ENCODE measurements at regions not wholly inside any gene's neighbourhood (a gene's known extent, or its start where the extent isn't known, plus 50 kb on each side); places are given as distances from the start of the nearest gene placed in this dataset.

DNA sequence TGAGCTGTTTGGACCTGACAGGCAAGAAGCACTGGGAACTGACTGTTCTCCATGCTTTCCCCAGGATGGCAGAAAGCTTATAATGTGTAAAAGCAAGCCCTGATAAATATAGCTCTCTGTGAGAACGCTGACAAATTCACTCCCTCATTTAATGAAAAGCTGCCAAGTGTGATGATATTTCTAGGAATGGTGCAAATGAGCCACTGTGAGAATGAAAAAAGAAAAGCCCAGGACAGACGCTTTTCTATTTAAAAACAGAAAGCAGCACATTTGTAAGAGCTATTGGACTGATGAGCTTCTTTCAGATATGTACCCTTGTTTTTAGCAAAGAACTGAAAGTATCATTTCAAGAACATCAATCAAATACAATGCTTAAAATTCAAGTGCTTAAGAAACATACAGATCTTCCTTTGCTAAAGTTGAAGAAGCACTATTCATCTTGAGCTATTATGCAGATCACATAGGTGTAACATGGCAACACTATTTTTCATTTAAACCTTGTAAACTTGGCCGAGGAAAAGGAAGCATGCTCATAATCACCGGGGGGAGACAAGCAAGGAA lies 842.6 kb upstream of the ACO1 start:
- CTCF ChIA-PET, result no interaction called here
- RAD21 ChIA-PET (ENCODE audit: low non-redundant PET in 1 of 2, low total read pairs in 2 of 2, uncharacterized antibody in 2 of 2, unreplicated experiment in 2 of 2), result no interaction called here
- no peaks in the 10 kb centered on the region for H3K9me3 ChIP-seq (ENCODE audit: control insufficient read depth in 1 of 2, insufficient read depth in 1 of 2, low read depth in 1 of 2, low read length in 2 of 2)
- H3K79me2 ChIP-seq (ENCODE audit: insufficient read depth, low read length), result no peaks in the 10 kb centered on the region
- H3K9ac ChIP-seq (ENCODE audit: low read length), result no peak overlapping the region
- no peak overlapping the region for H3K4me3 ChIP-seq (replicated peaks in 1 of 2; ENCODE audit: low read depth in 1 of 2, low read length in 2 of 2)
- POLR2A ChIA-PET, result no interaction called here
- no peak for TF ChIP-seq YY1 (IDR thresholded peaks at IDR 0.05; ENCODE audit: extremely low read depth, insufficient replicate concordance, low read depth, low read length)
- no peak for TF ChIP-seq SP1 (IDR thresholded peaks at IDR 0.05; ENCODE audit: low read depth)
- no peak for TF ChIP-seq EZH2phosphoT487 (IDR thresholded peaks at IDR 0.05; ENCODE audit: borderline replicate concordance)
- TF ChIP-seq CEBPB (IDR thresholded peaks at IDR 0.05; ENCODE audit: low read depth), result no peak
- no peak for TF ChIP-seq EGR1 (IDR thresholded peaks at IDR 0.05; ENCODE audit: low read depth)
- TF ChIP-seq TCF7L2 (IDR thresholded peaks at IDR 0.05; ENCODE audit: borderline replicate concordance, extremely low read depth, insufficient read depth, insufficient read length), result no peak
- TF ChIP-seq POLR2AphosphoS5 (IDR thresholded peaks at IDR 0.05; ENCODE audit: low read depth, low read length), result no peak
- TF ChIP-seq, protein P1, sequence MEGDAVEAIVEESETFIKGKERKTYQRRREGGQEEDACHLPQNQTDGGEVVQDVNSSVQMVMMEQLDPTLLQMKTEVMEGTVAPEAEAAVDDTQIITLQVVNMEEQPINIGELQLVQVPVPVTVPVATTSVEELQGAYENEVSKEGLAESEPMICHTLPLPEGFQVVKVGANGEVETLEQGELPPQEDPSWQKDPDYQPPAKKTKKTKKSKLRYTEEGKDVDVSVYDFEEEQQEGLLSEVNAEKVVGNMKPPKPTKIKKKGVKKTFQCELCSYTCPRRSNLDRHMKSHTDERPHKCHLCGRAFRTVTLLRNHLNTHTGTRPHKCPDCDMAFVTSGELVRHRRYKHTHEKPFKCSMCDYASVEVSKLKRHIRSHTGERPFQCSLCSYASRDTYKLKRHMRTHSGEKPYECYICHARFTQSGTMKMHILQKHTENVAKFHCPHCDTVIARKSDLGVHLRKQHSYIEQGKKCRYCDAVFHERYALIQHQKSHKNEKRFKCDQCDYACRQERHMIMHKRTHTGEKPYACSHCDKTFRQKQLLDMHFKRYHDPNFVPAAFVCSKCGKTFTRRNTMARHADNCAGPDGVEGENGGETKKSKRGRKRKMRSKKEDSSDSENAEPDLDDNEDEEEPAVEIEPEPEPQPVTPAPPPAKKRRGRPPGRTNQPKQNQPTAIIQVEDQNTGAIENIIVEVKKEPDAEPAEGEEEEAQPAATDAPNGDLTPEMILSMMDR (IDR thresholded peaks at IDR 0.05 in 2 of 3, conservative IDR thresholded peaks at IDR 0.05 in 1 of 3; ENCODE audit: borderline replicate concordance in 1 of 3, insufficient read depth in 1 of 3, low read depth in 2 of 3, low read length in 2 of 3), result no peak
- no peak for TF ChIP-seq CBX3 (IDR thresholded peaks at IDR 0.05; ENCODE audit: low read depth)
- TF ChIP-seq RAD21 (IDR thresholded peaks at IDR 0.05; ENCODE audit: low read depth), result no peak
- TF ChIP-seq, protein P2, sequence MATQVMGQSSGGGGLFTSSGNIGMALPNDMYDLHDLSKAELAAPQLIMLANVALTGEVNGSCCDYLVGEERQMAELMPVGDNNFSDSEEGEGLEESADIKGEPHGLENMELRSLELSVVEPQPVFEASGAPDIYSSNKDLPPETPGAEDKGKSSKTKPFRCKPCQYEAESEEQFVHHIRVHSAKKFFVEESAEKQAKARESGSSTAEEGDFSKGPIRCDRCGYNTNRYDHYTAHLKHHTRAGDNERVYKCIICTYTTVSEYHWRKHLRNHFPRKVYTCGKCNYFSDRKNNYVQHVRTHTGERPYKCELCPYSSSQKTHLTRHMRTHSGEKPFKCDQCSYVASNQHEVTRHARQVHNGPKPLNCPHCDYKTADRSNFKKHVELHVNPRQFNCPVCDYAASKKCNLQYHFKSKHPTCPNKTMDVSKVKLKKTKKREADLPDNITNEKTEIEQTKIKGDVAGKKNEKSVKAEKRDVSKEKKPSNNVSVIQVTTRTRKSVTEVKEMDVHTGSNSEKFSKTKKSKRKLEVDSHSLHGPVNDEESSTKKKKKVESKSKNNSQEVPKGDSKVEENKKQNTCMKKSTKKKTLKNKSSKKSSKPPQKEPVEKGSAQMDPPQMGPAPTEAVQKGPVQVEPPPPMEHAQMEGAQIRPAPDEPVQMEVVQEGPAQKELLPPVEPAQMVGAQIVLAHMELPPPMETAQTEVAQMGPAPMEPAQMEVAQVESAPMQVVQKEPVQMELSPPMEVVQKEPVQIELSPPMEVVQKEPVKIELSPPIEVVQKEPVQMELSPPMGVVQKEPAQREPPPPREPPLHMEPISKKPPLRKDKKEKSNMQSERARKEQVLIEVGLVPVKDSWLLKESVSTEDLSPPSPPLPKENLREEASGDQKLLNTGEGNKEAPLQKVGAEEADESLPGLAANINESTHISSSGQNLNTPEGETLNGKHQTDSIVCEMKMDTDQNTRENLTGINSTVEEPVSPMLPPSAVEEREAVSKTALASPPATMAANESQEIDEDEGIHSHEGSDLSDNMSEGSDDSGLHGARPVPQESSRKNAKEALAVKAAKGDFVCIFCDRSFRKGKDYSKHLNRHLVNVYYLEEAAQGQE (IDR thresholded peaks at IDR 0.05; ENCODE audit: low read depth), result no peak
- no peak for TF ChIP-seq SRF (IDR thresholded peaks at IDR 0.05; ENCODE audit: low read depth)
- no peak for TF ChIP-seq JUND (IDR thresholded peaks at IDR 0.05)
- no peak for TF ChIP-seq SIN3A (IDR thresholded peaks at IDR 0.05; ENCODE audit: low read depth)
- no peak for TF ChIP-seq FOSL1 (IDR thresholded peaks at IDR 0.05; ENCODE audit: low read depth)
- TF ChIP-seq EZH2 (IDR thresholded peaks at IDR 0.05), result no peak
- no peak for TF ChIP-seq POLR2A (IDR thresholded peaks at IDR 0.05; ENCODE audit: borderline replicate concordance, extremely low read depth, insufficient read depth, insufficient read length)
- no peaks in the 10 kb centered on the region for H4K20me1 ChIP-seq (ENCODE audit: insufficient read depth)
- H3K4me1 ChIP-seq (ENCODE audit: control insufficient read depth in 1 of 2, insufficient read depth in 2 of 2, low read length in 2 of 2), result no peaks in the 10 kb centered on the region
- BruUV-seq (replicated peaks), result no TSS peak
- no peak overlapping the region for H3K4me2 ChIP-seq (ENCODE audit: low read length)
- DNase-seq (ENCODE audit: low read depth, low spot score), result no peak
- no peaks in the 10 kb centered on the region for H3K27me3 ChIP-seq (ENCODE audit: insufficient read depth, low read length)
- H2AFZ ChIP-seq (ENCODE audit: low read depth, low read length, poor library complexity, severe bottlenecking), result no peak overlapping the region
- no peak for ATAC-seq
- intact Hi-C loops (cut with micrococcal nuclease), result no loop called here
- H3K36me3 ChIP-seq (ENCODE audit: control insufficient read depth in 1 of 2, insufficient read depth in 2 of 2, low read length in 2 of 2), result no peaks in the 10 kb centered on the region
- no peak overlapping the region for H3K27ac ChIP-seq (ENCODE audit: low read depth, low read length)
- no peaks in the 10 kb centered on the region for H3K9me2 ChIP-seq (ENCODE audit: insufficient read depth)
